K562 (cell line): ENCODE measurements at regions not wholly inside any gene's neighbourhood (a gene's known extent, or its start where the extent isn't known, plus 50 kb on each side); places are given as distances from the start of the nearest gene placed in this dataset.

ENCODE experiments used
- CBFB ChIP-seq: sonication (generic); formaldehyde crosslinking; IDR thresholded peaks from 2 replicates; pipeline ENCODE4 v1.4.0; 2020; ENCODE audit warnings: mild to moderate bottlenecking, missing genetic modification reagents
- DNMT1 ChIP-seq: fragments of 450-650 bp; IDR thresholded peaks from 2 replicates; pipeline ENCODE4 v1.6.1; 2016; ENCODE audit warnings: antibody characterized with exemption, mild to moderate bottlenecking
- EZH2 ChIP-seq: IDR thresholded peaks from 2 replicates; pipeline ENCODE4 v1.6.1; 2012; ENCODE audit warnings: low read depth, mild to moderate bottlenecking, inconsistent platforms, low read length, borderline replicate concordance
- FOXM1 ChIP-seq, 2 experiments: fragments of 450-650 bp in 1 of 2; sonication (generic) in 1 of 2; formaldehyde crosslinking in 1 of 2; IDR thresholded peaks; 2 replicates each; pipeline versions ENCODE4 v1.6.1 to v1.9.0; 2017 to 2022; ENCODE audit warnings: low read depth in 2 of 2, mild to moderate bottlenecking in 2 of 2, missing genetic modification reagents in 1 of 2, moderate library complexity in 1 of 2
- HDAC6 ChIP-seq: IDR thresholded peaks from 2 replicates; pipeline ENCODE4 v1.6.1; 2012; ENCODE audit warnings: low read depth, mild to moderate bottlenecking, control low read depth, inconsistent platforms, low read length, moderate library complexity
- MYBL2 ChIP-seq, 2 experiments: fragments of 450-650 bp in 1 of 2; sonication (generic) in 1 of 2; formaldehyde crosslinking in 1 of 2; IDR thresholded peaks; 2 replicates each; pipeline versions ENCODE4 v1.6.1 to v1.8.1; 2017 to 2022; ENCODE audit warnings: borderline replicate concordance in 1 of 2, inconsistent platforms in 1 of 2, low read depth in 1 of 2, mild to moderate bottlenecking in 1 of 2, missing genetic modification reagents in 1 of 2, moderate library complexity in 1 of 2
- YY1 ChIP-seq, 3 experiments: IDR thresholded peaks; 2 replicates each; pipeline ENCODE4 v1.6.1; 2011; ENCODE audit warnings: low read length in 2 of 3, mild to moderate bottlenecking in 2 of 3, moderate library complexity in 2 of 3, borderline replicate concordance in 1 of 3, control low read depth in 1 of 3, low read depth in 1 of 3; ENCODE audit not compliant: insufficient read depth in 3 of 3, insufficient replicate concordance in 2 of 3, control insufficient read depth in 1 of 3, insufficient read length in 1 of 3; ENCODE audit errors: extremely low read depth in 1 of 3
- ZFP30 ChIP-seq: fragments of 250-450 bp; sonication (Bioruptor Pico); IDR thresholded peaks from 2 replicates; pipeline ENCODE4 v1.8.0; 2022; ENCODE audit warnings: moderate library complexity, mild to moderate bottlenecking, inconsistent platforms, borderline replicate concordance
- ZNF507 ChIP-seq: conservative IDR thresholded peaks from 2 replicates; pipeline ENCODE4 v1.6.1; 2017; ENCODE audit warnings: missing genetic modification characterization, missing compliant biosample characterization
- TF ChIP-seq, protein P1 (sequence below): fragments of 450-650 bp; IDR thresholded peaks from 2 replicates; pipeline ENCODE4 v1.6.1; 2016
- TF ChIP-seq, protein P2 (sequence below), 3 experiments: IDR thresholded peaks in 2 of 3; conservative IDR thresholded peaks in 1 of 3; 2 replicates each; pipeline ENCODE4 v1.5.1; 2011 to 2012; ENCODE audit warnings: low read length in 3 of 3, mild to moderate bottlenecking in 3 of 3, control low read depth in 2 of 3, improper control_type of control experiment in 1 of 3, inconsistent platforms in 1 of 3, low read depth in 1 of 3, mixed read lengths in 1 of 3, moderate library complexity in 1 of 3; ENCODE audit not compliant: insufficient read depth in 2 of 3
- TF ChIP-seq, protein P3 (sequence below): conservative IDR thresholded peaks from 2 replicates; pipeline ENCODE4 v1.6.1; 2011; ENCODE audit warnings: low read depth, mild to moderate bottlenecking, low read length; ENCODE audit not compliant: control insufficient read depth

DNA sequence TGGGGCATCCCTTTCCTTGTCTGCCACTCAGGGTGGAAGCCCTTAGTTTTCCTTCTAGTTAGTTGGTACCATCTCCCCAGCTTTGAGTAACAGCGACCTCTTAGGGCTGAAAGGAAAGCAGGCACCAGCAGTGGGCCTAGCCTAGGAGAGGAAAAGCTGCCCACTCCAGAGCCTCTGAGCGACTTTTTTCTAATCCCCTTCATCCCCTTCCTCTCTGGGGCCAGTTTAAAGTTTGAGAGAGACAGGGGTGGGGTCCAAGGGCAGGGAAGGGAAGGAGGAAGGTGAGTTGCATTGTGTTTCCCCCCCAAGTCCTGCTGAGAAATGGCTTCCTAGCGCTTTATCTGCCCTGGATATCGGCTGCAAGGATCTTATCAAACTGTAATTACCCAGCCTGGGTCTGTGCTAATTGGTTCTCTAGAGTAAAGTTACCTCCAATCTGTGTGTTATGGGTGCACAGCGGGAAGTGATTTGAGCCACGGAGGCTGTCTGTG, 573.9 kb upstream of the CADM1 start:
- TF ChIP-seq, protein P1, sequence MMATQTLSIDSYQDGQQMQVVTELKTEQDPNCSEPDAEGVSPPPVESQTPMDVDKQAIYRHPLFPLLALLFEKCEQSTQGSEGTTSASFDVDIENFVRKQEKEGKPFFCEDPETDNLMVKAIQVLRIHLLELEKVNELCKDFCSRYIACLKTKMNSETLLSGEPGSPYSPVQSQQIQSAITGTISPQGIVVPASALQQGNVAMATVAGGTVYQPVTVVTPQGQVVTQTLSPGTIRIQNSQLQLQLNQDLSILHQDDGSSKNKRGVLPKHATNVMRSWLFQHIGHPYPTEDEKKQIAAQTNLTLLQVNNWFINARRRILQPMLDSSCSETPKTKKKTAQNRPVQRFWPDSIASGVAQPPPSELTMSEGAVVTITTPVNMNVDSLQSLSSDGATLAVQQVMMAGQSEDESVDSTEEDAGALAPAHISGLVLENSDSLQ = no peak
- no peak for TF ChIP-seq MYBL2 (IDR thresholded peaks at IDR 0.05; ENCODE audit: low read depth)
- TF ChIP-seq MYBL2 (CRISPR knock-in tag; IDR thresholded peaks at IDR 0.05; ENCODE audit: borderline replicate concordance) = no peak
- TF ChIP-seq YY1 (IDR thresholded peaks at IDR 0.05; ENCODE audit: borderline replicate concordance in 1 of 3, control insufficient read depth in 1 of 3, extremely low read depth in 1 of 3, insufficient read depth in 3 of 3, insufficient read length in 1 of 3, insufficient replicate concordance in 2 of 3, low read depth in 1 of 3, low read length in 2 of 3) = no peak
- TF ChIP-seq DNMT1 = no peak
- TF ChIP-seq FOXM1 (IDR thresholded peaks at IDR 0.05; ENCODE audit: low read depth) = no peak
- no peak for TF ChIP-seq FOXM1 (CRISPR knock-in tag; IDR thresholded peaks at IDR 0.05; ENCODE audit: low read depth)
- TF ChIP-seq, protein P2, sequence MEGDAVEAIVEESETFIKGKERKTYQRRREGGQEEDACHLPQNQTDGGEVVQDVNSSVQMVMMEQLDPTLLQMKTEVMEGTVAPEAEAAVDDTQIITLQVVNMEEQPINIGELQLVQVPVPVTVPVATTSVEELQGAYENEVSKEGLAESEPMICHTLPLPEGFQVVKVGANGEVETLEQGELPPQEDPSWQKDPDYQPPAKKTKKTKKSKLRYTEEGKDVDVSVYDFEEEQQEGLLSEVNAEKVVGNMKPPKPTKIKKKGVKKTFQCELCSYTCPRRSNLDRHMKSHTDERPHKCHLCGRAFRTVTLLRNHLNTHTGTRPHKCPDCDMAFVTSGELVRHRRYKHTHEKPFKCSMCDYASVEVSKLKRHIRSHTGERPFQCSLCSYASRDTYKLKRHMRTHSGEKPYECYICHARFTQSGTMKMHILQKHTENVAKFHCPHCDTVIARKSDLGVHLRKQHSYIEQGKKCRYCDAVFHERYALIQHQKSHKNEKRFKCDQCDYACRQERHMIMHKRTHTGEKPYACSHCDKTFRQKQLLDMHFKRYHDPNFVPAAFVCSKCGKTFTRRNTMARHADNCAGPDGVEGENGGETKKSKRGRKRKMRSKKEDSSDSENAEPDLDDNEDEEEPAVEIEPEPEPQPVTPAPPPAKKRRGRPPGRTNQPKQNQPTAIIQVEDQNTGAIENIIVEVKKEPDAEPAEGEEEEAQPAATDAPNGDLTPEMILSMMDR (IDR thresholded peaks at IDR 0.05 in 2 of 3, conservative IDR thresholded peaks at IDR 0.05 in 1 of 3; ENCODE audit: insufficient read depth in 2 of 3, low read depth in 1 of 3, low read length in 3 of 3) = peak; percentile 23 to 49 (median 45); a peak in 3 of 6 replicates
- TF ChIP-seq ZNF507 (tag) = no peak
- TF ChIP-seq CBFB = no peak
- TF ChIP-seq HDAC6 = no peak
- no peak for TF ChIP-seq EZH2
- no peak for TF ChIP-seq ZFP30 (CRISPR knock-in tag)
- TF ChIP-seq, protein P3, sequence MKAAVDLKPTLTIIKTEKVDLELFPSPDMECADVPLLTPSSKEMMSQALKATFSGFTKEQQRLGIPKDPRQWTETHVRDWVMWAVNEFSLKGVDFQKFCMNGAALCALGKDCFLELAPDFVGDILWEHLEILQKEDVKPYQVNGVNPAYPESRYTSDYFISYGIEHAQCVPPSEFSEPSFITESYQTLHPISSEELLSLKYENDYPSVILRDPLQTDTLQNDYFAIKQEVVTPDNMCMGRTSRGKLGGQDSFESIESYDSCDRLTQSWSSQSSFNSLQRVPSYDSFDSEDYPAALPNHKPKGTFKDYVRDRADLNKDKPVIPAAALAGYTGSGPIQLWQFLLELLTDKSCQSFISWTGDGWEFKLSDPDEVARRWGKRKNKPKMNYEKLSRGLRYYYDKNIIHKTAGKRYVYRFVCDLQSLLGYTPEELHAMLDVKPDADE = no peak
